GM12891 (cell line): ENCODE measurements at regions not wholly inside any gene's neighbourhood (a gene's known extent, or its start where the extent isn't known, plus 50 kb on each side); places are given as distances from the start of the nearest gene placed in this dataset.

Experiments used
- DNase-seq: peaks from one replicate; pipeline ENCODE4 v3.0.0; 2011; ENCODE audit warnings: low spot score; ENCODE audit not compliant: insufficient read length
- FAIRE-seq: peaks from 2 replicates; lab custom pipeline; 2011; peaks lifted over from hg19 to GRCh38; lab: Jason Lieb, UNC
- PAX5 ChIP-seq: IDR thresholded peaks from 2 replicates; pipeline ENCODE4 v1.6.1; 2011; ENCODE audit warnings: low read length, moderate library complexity, mild to moderate bottlenecking; ENCODE audit not compliant: insufficient read depth, severe bottlenecking
- POLR2A ChIP-seq: IDR thresholded peaks from 2 replicates; pipeline ENCODE4 v1.6.1; 2011; ENCODE audit warnings: low read depth, low read length, control low read depth
- POLR2AphosphoS5 ChIP-seq: IDR thresholded peaks from 2 replicates; pipeline ENCODE4 v1.6.1; 2011; ENCODE audit warnings: low read depth, low read length, control low read depth
- POU2F2 ChIP-seq: IDR thresholded peaks from 2 replicates; pipeline ENCODE4 v1.6.1; 2011; ENCODE audit warnings: low read depth, mild to moderate bottlenecking, control low read depth, low read length, moderate library complexity
- SPI1 ChIP-seq: IDR thresholded peaks from 2 replicates; pipeline ENCODE4 v1.6.1; 2011; ENCODE audit warnings: low read depth, low read length, control low read depth
- TAF1 ChIP-seq: IDR thresholded peaks from 2 replicates; pipeline ENCODE4 v1.6.1; 2011; ENCODE audit warnings: low read depth, low read length, control low read depth

DNA sequence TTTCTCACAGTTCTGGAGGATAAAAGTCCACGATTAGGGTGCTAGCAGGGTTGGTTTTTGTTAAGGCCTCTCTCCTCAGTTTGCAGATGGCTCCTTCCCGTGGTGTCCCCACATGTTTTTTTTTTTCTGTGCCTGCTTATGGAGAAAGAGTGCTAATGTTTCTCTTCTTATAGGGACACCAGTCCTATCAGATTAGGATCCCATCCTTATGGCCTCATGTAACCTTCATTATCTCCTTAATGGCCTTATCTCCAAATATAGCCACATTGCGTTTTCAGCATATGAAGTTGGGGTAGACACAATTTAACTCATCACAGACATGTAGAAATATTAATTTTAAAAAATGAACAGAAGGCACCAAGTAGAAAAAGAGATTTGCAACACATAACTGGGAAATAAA, 755.7 kb upstream of the CELF4 start:
- no peak for DNase-seq
- FAIRE-seq: no peak
- TF ChIP-seq POU2F2: no peak
- TF ChIP-seq TAF1: no peak

DNA sequence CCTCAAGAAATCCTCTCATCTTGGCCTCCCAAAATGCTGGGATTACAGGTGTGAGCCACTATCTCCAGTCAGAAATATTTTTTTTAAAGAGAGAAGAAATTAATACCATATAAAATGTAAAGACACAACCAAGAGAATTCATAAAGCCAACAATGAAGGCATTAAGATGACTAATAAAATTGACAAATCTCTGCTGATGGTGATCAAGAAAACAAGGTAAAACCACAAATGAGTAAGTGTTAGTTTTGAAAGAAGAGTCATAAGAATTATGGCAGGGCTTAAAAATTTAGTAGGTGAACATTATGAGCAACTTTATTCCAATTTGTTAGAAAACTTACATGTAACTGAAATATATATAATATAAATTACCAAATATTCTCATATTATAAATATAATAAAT, 752.8 kb upstream of the CELF4 start:
- FAIRE-seq (no peak), DNase-seq (no peak)
- TF ChIP-seq POLR2AphosphoS5 (no peak), SPI1 (no peak), POLR2A (no peak), PAX5 (no peak), TAF1 (no peak), POU2F2 (no peak)

DNA sequence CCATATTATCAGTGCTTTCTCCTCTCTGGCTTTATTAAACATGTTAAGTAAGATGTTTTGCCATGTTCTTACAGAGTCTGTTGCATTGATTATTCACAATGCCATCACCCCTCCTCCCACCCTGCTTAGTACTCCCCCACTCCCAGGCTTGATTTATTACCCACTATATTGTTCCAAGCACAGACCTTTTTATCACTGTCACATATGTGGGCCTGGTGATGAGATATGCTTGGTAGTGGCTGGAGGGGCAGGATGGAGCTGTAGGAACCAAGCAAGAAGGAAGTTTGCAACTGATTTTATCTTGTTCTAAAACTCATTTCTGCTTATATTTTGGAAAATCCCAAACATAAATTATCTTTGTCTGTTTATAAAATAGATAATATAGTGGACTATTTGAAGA, 748.2 kb upstream of the CELF4 start:
- DNase-seq (no peak), FAIRE-seq (no peak)
- no peak for TF ChIP-seq SPI1

DNA sequence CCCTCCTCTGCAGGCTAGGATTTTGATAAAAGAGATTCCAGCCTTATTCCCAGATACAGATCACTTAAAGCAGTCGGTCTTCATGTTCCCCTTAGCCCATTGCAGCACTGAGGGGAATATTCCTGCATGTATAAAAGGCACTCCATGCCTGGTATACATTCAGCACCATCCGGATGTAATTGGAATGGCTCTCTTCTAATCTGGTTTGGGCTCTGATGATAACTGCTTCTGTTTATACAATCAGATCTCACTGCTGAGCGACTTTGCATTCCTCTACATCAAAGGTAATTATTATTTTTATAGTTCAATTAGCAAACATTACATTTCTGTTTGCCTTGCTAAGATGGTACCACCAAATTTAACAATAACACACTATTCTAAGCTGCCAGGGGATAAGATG, 746.9 kb upstream of the CELF4 start:
- DNase-seq: no peak
- TF ChIP-seq SPI1: no peak
- TF ChIP-seq POU2F2: no peak
- TF ChIP-seq POLR2A: no peak
- no peak for TF ChIP-seq TAF1
- no peak for TF ChIP-seq POLR2AphosphoS5
- TF ChIP-seq PAX5: no peak
- FAIRE-seq: no peak

DNA sequence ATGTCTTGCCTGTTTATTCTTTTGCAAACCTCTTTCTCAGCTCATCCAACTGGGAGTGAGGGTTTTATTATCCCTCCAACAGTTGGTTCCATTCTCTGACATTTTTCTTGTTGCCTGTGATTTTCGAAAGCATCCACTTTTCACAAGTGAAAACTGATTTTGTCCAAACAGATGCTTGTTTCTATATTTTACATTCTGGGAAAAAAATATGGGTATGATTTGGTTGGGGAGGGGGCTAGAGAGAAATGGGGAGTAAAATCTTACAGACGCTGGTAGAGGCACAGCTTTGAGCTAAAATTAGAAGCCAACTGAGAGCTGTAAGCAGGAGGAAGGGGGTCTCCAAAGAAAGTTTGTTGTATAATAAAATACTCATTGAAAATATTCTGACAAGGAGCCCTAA, 745.3 kb upstream of the CELF4 start:
- no peak for DNase-seq
- no peak for FAIRE-seq
- no peak for TF ChIP-seq PAX5
- TF ChIP-seq TAF1: no peak
- TF ChIP-seq SPI1: no peak
- TF ChIP-seq POLR2AphosphoS5: no peak
- TF ChIP-seq POLR2A: no peak
- TF ChIP-seq POU2F2: no peak

DNA sequence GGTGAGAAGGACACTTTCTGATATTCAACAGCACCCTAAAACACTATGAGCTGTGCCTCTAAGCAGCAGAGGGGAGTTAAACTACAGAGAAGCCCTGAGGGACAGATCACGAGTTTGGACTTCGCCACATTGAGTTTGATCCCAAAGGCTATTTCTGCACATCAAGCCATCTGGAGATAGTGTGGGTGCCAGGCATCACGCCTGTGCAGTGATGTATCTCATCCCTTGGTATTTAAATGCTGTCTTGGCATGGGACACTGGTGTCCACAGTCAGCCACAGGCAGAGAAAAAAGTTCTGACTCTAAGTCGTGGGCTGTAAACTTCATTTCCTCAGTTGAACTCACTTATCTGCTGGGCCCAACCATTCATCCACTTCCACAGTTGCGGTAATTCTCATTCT, 742.3 kb upstream of the CELF4 start:
- FAIRE-seq: no peak
- no peak for DNase-seq
- no peak for TF ChIP-seq PAX5

DNA sequence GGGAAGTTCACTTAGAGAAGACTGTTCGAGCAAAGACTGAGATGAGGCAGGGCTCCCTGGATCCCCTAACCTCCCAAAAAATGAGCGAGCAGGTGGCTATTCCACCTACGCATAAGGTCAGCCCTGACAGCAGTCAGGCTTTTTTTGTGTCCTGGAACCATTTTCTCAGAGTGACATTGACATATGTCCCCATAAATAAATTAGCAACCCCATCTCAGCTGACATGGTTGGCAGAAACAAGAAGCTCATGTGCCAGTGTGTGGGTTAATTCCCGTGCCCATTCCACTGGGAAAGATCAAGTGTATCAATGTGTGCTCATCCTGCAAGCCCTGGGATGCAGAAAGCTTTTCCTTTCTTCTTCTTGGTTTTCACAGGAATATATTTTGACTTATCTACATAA, 740.4 kb upstream of the CELF4 start:
- no peak for FAIRE-seq
- DNase-seq: no peak
- TF ChIP-seq TAF1 (no peak), SPI1 (no peak), PAX5 (no peak), POLR2AphosphoS5 (no peak), POU2F2 (no peak), POLR2A (no peak)

DNA sequence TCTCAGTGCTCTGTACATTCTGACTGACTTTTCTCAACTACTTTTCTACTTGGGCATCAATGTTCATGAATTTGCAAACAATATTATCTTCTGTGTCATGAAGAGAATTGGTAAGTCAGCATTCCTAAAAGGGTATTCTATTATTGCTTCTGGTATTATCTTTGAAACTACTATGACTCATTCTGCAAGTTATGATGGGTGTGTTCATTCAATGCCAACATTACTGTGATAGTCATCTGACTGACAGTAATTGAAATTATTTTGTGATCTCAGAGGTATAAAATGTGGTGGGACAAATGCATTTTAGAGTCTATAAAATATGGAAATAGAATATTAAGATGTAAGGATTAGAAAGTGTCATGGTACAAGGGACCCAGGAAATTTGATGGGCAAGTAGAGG, 736.0 kb upstream of the CELF4 start:
- TF ChIP-seq TAF1 (no peak), SPI1 (no peak), POU2F2 (no peak), POLR2A (no peak), POLR2AphosphoS5 (no peak)
- DNase-seq: no peak
- no peak for FAIRE-seq

DNA sequence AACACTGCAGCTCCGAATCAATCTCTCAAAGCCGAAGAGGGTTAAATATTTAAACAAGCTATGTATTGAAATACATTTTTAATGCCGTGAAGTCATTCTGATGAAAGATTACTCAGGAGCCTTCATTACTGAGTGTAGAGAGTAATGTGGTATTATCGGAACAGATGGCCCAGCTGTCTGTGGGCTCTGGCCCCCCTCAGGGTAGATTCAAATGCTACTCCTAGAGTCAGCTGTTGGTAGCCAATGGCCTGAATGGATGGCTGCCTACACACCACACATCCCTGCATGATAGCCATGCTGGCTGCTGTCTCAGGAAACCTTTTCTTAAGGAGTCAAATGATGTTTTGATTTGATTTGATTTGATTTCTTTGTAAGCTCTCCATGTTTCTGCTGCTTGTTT, 732.3 kb upstream of the CELF4 start:
- FAIRE-seq (no peak), DNase-seq (no peak)
- TF ChIP-seq POU2F2 (no peak), PAX5 (no peak), POLR2AphosphoS5 (no peak), TAF1 (no peak), SPI1 (no peak)

DNA sequence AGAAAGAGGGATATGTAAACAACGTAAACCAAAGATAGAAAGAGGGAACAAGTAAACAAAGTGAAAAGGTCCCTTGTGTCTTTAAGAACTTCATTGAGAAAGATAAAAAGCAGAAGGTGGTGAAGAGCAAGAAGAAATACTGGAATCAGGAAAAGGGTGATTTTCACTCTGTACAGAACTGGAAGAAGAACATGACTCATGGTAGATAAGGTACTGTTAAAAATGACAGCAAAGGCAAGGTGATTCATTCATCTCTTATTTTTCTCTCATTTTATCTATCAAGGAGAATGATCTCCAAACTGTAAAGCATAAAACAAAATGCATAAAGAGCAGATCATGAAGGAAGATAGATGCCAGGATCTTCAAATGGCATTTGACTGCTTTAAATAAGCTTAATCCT, 724.6 kb upstream of the CELF4 start:
- no peak for DNase-seq
- FAIRE-seq: no peak
- TF ChIP-seq POLR2A: no peak
- TF ChIP-seq TAF1: no peak
- no peak for TF ChIP-seq POLR2AphosphoS5
- no peak for TF ChIP-seq PAX5
- no peak for TF ChIP-seq POU2F2
- no peak for TF ChIP-seq SPI1

DNA sequence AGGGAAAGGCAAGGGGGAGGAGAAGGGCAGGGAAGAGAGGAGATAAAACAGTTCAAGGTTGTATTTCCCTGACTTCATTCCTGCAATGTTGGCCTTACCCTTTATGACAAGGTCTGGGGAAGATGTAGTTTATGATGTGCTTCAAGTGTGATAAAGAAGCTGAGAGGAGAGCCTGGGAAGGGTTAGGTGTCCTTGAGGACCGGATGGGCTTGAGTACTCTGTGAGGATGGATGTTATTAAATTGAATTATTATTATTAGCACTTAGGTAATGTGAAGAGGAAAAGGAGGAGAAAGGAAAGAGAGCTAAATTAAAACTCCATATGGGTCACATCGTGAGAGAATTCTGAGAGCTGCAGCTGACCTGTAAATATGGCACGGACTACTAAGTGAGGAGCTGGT, 719.4 kb upstream of the CELF4 start:
- DNase-seq: no peak
- FAIRE-seq: no peak

DNA sequence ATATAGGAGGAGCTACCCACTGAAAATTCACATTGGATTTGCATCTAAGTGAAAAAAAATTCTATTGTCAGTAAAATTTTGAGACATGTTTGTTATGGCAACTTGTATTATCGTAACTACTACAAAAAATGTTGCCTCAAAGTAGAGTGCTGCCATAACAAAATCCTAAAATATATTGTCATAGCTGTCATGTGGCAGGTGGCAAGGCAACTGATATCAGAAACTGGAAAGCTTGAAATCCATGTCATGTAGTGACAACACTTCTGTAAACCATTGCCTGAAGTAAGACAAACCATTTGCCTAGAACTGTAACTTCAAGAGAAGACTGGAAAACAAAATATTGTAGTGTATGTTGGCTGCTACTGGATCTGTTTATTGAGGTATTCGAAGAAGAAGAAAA, 697.5 kb upstream of the CELF4 start:
- no peak for FAIRE-seq
- TF ChIP-seq POLR2AphosphoS5 (no peak), TAF1 (no peak), POLR2A (no peak), SPI1 (no peak), POU2F2 (no peak), PAX5 (no peak)
- DNase-seq: no peak

More for the DNA sequence above, 719.4 kb upstream of the CELF4 start:
- TF ChIP-seq POLR2A (no peak), POU2F2 (no peak)
